ENCODE measurements at regions not wholly inside any gene's neighbourhood (a gene's known extent, or its start where the extent isn't known, plus 50 kb on each side); places are given as distances from the start of the nearest gene placed in this dataset.

DNA sequence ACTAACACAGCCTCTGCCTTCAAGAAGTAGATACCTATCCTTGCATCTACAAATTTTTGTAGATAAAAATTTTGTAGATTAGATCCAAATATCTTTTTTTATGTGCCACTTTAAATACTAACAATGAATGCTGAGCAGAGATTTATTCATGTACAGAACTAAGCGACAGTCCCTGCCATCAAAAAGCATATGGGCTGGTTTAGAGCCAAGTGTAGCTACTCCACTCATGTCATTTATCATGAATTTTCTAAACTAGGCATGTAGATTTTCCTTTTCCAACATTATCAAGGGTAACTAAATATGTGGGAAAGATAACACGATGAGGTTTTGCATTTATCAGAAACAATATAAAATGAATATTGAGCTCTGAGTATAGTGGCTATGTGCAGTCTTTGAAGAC, 857.5 kb downstream of the XPNPEP1 start:
- ATAC-seq (no peak), DNase-seq (ENCODE audit: low read depth, low spot score) (no peak)
- intact Hi-C loops (cut with micrococcal nuclease; ENCODE audit: unreplicated experiment) (no loop called here), in situ Hi-C loops (cut with HindIII; ENCODE audit: low pct_unique_long_range_greater_than_20kb, low sequenced_read_pairs) (no loop called here)
- no TSS peak for BruUV-seq (replicated peaks)
- no peaks in the 10 kb centered on the region for H3K27me3 ChIP-seq (ENCODE audit: control insufficient read depth, insufficient read depth, low read length)
- H3K27ac ChIP-seq (ENCODE audit: low read length): no peak overlapping the region
- no peaks in the 10 kb centered on the region for H3K36me3 ChIP-seq (ENCODE audit: control insufficient read depth, insufficient read depth, low read length)
- no peak overlapping the region for H3K4me3 ChIP-seq (ENCODE audit: low read depth in 2 of 2, low read length in 2 of 2)
- no peaks in the 10 kb centered on the region for H3K4me1 ChIP-seq (ENCODE audit: control insufficient read depth, insufficient read depth, low read length)
- no peaks in the 10 kb centered on the region; the same call in 1 of the 2 replicates for H3K9me3 ChIP-seq (ENCODE audit: control insufficient read depth, insufficient read depth, low read depth, low read length)
- CTCF ChIA-PET: no interaction called here
- TF ChIP-seq, protein P1, sequence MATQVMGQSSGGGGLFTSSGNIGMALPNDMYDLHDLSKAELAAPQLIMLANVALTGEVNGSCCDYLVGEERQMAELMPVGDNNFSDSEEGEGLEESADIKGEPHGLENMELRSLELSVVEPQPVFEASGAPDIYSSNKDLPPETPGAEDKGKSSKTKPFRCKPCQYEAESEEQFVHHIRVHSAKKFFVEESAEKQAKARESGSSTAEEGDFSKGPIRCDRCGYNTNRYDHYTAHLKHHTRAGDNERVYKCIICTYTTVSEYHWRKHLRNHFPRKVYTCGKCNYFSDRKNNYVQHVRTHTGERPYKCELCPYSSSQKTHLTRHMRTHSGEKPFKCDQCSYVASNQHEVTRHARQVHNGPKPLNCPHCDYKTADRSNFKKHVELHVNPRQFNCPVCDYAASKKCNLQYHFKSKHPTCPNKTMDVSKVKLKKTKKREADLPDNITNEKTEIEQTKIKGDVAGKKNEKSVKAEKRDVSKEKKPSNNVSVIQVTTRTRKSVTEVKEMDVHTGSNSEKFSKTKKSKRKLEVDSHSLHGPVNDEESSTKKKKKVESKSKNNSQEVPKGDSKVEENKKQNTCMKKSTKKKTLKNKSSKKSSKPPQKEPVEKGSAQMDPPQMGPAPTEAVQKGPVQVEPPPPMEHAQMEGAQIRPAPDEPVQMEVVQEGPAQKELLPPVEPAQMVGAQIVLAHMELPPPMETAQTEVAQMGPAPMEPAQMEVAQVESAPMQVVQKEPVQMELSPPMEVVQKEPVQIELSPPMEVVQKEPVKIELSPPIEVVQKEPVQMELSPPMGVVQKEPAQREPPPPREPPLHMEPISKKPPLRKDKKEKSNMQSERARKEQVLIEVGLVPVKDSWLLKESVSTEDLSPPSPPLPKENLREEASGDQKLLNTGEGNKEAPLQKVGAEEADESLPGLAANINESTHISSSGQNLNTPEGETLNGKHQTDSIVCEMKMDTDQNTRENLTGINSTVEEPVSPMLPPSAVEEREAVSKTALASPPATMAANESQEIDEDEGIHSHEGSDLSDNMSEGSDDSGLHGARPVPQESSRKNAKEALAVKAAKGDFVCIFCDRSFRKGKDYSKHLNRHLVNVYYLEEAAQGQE (IDR thresholded peaks at IDR 0.05; ENCODE audit: insufficient read depth in 1 of 2, low read depth in 2 of 2, low read length in 1 of 2): no peak
- TF ChIP-seq POLR2AphosphoS5 (IDR thresholded peaks at IDR 0.05; ENCODE audit: low read depth, low read length) (no peak), SIN3A (IDR thresholded peaks at IDR 0.05; ENCODE audit: borderline replicate concordance, insufficient read depth, low read depth, low read length) (no peak), TCF7L2 (IDR thresholded peaks at IDR 0.05; ENCODE audit: low read depth, low read length) (no peak)
- TF ChIP-seq, protein P2, sequence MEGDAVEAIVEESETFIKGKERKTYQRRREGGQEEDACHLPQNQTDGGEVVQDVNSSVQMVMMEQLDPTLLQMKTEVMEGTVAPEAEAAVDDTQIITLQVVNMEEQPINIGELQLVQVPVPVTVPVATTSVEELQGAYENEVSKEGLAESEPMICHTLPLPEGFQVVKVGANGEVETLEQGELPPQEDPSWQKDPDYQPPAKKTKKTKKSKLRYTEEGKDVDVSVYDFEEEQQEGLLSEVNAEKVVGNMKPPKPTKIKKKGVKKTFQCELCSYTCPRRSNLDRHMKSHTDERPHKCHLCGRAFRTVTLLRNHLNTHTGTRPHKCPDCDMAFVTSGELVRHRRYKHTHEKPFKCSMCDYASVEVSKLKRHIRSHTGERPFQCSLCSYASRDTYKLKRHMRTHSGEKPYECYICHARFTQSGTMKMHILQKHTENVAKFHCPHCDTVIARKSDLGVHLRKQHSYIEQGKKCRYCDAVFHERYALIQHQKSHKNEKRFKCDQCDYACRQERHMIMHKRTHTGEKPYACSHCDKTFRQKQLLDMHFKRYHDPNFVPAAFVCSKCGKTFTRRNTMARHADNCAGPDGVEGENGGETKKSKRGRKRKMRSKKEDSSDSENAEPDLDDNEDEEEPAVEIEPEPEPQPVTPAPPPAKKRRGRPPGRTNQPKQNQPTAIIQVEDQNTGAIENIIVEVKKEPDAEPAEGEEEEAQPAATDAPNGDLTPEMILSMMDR (IDR thresholded peaks at IDR 0.05): no peak
- POLR2A ChIA-PET: no interaction called here

DNA sequence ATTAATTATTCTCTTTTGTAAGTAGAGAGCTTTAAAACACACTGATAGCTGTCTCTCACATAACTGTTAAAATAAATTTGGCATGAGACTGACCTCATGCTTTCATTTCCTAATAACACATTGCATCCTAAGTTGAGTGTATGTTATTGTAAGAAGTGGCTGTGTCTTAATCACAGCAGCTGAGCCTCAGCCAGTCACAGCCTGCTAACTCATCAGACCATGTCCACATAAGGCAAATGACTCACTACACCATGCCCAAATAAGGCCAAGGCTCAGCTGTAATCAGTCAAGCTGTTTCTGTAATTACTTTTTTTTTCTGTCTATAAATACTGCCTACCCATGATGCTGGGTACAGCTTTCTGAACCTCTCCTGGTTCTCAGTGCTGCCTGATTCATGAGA, 860.9 kb downstream of the XPNPEP1 start:
- TF ChIP-seq, protein P1 (IDR thresholded peaks at IDR 0.05; ENCODE audit: insufficient read depth in 1 of 2, low read depth in 2 of 2, low read length in 1 of 2): no peak
- TF ChIP-seq SIN3A (IDR thresholded peaks at IDR 0.05; ENCODE audit: borderline replicate concordance, insufficient read depth, low read depth, low read length) (no peak), POLR2AphosphoS5 (IDR thresholded peaks at IDR 0.05; ENCODE audit: low read depth, low read length) (no peak), TCF7L2 (IDR thresholded peaks at IDR 0.05; ENCODE audit: low read depth, low read length) (no peak)
- TF ChIP-seq, protein P2 (IDR thresholded peaks at IDR 0.05): no peak
- in situ Hi-C loops (cut with HindIII; ENCODE audit: low pct_unique_long_range_greater_than_20kb, low sequenced_read_pairs): no loop called here
- Histone ChIP-seq H3K27ac (ENCODE audit: low read length) (no peak overlapping the region), H3K36me3 (ENCODE audit: control insufficient read depth, insufficient read depth, low read length) (no peaks in the 10 kb centered on the region), H3K4me3 (ENCODE audit: low read depth in 2 of 2, low read length in 2 of 2) (no peak overlapping the region), H3K9me3 (ENCODE audit: control insufficient read depth, insufficient read depth, low read depth, low read length) (no peaks in the 10 kb centered on the region), H3K27me3 (ENCODE audit: control insufficient read depth, insufficient read depth, low read length) (no peaks in the 10 kb centered on the region), H3K4me1 (ENCODE audit: control insufficient read depth, insufficient read depth, low read length) (no peaks in the 10 kb centered on the region)
- ATAC-seq (no peak), DNase-seq (ENCODE audit: low read depth, low spot score) (no peak)
- POLR2A ChIA-PET: no interaction called here
- intact Hi-C loops (cut with micrococcal nuclease; ENCODE audit: unreplicated experiment): no loop called here
- BruUV-seq (replicated peaks): no TSS peak
- CTCF ChIA-PET: no interaction called here

Data from Panc1 (cell line).